HPDE6-E6E7 (cell line): ENCODE measurements at regions not wholly inside any gene's neighbourhood (a gene's known extent, or its start where the extent isn't known, plus 50 kb on each side); places are given as distances from the start of the nearest gene placed in this dataset.
"Not testable (repeated sequence)": the region's sequence is repeated elsewhere in the genome, so short reads cannot be mapped to it uniquely, and the experiment has no call there.

Source experiments
- DNase-seq: peaks from one replicate; pipeline ENCODE4 v3.0.0; 2011; ENCODE audit warnings: missing footprints; ENCODE audit errors: extremely low spot score

DNA sequence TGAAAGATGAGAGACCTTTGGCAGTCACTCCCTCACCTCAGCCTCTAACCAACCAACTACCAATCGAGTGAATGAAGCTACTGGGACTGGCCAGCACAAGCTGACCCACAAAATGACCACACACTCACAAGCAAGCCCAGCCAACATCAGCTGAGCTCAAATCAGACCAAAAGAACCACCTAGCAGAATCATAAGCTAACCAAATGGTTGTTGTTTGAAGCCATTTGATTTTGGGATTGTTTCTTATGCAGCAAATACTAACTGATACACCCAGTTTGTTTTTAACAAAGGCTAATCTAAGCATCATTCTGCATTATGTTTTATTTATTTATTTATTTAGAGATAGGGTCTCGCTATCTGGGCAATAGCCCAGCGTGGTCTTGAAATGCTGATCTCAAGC lies 310.4 kb downstream of the SETD4 start:
- no peak for DNase-seq

DNA sequence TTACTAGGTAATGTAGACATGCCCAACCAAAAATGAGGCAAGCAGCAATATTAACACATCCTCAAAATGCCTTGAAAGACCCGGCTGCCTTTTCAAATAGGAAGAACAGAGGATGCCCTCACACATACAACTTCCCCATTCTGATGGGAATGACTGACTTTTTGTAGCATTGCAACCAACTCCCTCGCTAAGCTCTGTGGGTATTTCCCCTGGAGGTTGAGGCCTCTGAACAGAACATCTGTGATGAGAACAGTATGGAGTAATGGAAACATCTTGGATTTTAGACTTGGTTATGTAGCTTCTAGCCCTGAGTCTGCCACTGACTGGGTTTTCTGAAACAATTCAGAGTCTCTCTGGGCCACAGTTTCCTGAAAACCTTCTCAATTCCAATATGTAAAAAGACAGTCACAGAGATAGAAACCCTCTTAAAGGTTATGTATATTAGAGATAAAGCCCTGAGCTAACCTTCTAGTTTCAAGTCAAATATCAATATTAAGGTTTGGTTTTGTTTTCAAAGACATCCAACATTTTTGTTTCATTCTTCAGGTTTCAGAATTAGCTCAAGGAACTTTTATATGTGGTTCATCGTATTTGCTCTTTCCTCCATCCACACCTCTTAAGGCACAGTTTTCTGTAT lies 311.5 kb downstream of the SETD4 start:
- DNase-seq: no peak

DNA sequence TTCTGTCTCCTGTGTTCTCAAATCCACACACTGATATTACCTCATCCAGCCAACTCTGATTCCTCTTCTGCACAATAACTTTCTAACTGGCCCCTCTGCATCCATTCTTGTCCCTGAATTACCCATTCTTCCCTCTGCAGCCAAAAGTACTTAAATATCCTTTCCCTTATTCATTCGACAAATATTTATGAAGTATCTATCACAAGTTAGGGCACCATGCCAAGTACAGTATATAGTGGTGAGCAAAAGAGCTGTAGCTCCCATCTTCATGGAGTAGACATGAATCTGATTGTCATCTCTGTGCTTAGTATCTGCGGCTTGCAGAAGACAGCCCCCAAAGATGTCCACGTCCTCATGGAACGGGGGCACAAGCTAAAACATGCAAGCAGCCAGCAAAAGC lies 316.8 kb downstream of the SETD4 start:
- no peak for DNase-seq

DNA sequence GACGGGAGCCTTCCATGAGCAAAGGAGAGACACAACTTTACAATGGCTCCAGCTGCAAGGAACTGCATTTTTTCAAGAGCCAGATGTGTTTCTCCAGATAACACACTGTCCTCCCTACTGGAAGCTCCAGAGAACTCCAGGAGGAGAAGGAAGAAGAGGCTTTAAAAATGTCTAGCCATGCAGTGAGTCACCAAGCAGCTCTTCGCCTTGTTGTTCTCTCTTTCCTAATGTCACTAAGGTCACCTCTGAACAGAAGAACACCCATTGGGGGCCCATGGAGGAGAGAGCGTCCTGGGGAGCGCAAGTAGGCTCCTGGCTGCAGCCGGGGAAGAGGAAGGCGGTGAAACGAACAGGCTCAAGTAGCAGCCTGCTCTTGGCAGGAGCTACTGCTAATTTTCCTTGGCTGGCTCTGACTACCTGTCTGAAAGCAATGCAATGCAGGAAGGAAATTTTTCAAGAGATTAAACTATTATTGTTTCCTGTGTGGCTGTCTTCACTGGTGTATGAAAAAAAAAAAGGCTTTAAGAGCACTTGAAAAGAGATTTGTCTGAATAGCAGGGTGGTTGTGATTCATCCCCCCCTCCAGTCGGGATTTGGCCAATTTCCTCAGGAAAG lies 321.9 kb downstream of the SETD4 start:
- DNase-seq: peak; percentile 28

DNA sequence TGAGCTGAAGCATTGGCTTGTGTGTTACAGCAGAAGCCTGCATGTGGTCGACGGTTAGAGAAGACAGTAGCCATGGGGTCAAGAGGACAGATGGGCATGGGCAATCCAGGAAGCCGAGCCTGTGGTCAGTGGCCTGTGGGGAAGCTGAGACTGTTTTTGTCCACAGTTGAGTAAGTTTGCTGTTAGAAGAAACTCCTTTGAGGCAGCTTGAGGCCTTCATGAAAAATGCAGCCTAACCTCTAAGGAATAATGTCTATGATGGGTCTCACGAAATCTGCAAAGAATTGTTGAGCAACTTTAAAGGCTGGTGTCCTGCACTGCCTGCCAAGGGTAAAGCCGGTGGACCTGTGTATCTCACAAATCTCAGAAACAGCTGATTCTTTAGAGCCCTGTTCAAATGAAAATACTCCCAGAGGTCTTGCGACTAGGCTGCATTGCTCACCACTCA lies 322.4 kb downstream of the SETD4 start:
- no peak for DNase-seq

DNA sequence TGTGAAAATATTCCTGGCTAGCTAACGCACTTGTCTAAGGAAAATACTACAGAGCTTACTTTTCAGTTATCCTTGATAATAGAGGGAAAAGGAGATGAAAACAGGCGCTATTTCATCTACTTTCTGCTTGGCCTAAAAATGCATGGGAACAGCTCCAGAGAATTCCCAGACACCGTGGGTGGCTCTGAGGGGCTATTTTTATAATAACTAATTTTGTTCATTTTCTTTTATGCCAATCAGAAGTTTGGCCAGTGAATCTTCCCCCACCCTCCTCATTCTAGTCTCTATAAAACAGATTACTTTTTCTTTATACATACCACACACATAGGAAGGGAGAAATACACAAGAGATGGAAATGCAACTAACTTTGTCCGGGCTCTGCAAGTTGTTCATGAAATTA lies 322.9 kb downstream of the SETD4 start:
- DNase-seq: no peak

DNA sequence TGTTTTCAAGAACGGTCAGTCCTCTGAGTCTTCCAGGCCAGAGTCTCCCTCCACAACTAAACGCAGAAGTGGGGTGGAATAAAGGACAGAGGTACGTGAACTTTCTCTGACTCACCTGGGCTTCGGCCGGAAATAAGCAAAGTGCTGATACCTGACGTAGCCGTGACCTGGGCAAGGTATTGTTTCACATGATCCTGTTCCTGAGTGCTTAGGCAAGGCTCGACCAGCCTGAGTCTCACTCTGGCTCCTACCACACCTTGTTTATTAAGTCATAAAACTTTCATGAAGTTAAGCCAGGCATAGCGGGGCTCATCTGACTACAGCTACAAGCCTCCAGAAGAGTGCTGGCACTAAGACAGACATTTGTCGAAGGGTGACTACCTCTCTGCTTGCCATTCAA lies 327.5 kb downstream of the SETD4 start:
- DNase-seq: peak; percentile 28

DNA sequence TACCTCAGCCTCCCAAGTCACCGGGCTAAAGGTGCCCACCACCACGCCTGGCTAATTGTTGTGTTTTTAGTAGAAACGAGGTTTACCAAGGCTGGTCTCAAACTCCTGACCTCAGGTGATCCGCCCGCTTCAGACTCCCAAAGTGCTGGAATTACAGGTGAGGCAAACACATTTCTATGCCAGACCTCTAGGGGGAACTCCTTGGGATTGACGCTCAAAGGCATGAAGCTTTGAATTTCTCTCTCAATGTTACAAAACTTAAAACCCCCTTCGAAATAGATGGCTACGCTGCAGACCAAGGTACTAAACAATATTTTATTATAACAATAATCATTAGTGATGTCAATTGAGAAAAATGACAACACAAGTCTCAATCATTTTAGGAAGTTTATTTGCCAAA lies 330.0 kb downstream of the SETD4 start:
- no peak for DNase-seq

DNA sequence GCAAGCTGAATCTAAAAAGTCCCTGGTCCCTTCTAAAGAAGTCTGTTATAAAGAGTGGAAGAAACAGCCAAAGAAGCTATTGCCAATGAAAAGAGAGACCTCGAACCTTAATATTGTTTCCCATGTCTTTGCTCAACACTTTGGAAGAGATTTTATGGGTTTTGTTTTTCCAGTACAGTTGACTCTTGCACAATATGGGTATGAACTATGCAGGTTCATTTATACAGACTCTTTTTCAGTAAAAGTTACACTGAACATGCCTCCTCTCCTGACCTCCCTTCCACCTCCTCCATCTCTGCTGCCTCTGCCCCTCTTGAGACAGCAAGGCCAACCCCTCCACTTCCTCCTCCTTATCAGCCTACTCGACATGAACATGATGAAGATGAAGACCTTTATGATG lies 332.5 kb downstream of the SETD4 start:
- no peak for DNase-seq

DNA sequence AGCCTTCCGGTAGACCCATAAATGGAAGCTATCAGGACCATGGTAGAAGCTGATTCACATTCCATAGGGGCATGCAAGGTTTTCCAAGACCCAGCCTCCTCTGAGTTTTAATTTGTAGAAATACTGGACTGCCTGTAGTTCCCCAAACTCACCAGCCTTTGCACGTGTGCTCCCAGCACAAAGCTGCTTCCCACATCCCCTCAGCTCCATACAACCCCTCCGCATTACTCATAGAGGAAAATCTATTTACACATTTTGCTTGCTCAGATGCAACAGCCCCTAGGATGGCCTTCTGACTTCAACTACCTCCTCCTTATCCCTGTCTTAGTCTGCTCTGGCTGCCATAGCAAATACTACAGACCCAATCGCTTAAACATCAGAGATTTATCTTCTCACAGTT lies 336.2 kb downstream of the SETD4 start:
- no peak for DNase-seq

DNA sequence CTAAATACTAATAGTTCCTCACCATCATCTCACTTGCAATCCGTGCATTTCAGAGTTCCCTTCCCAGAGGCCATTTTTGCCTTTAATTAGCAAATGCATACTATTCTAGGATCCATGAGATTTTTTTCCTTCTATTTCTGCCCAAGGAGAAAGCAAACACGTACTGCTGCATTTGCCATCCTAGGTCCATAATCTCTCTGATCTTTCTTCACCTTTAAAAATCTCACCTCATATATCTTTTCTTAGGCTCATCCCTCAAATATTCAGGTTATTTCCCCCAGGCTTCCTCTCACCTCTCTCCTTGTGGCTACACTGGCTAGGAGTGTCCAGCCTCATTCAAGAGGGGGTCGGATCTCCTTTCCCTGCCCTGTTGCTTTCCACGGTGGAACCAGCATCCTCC lies 338.6 kb downstream of the SETD4 start:
- no peak for DNase-seq

DNA sequence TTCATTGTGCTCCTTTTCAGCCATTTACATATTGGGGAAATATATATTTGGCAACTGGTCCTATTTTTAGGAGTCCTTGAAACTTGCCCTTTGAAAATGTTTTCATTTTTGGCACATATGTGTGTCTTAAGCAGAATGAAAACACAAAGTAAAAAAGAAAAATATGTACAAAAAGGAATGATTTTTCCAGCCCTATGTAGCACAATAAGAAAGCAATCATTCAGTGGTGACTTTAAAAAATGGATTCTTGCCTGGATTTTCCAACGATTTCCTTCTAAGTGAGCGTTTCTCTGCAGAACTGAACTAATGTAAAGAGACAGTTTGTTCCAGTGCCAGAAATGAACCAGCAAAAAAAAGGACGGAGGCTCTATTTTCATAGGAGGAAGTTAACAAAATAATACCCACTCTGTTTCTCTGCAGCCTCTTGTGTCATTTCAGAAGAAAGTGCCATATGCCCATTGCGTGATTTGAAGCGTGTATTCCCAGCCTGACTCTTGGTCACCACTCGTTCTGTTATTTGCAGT lies 340.1 kb downstream of the SETD4 start:
- no peak for DNase-seq

DNA sequence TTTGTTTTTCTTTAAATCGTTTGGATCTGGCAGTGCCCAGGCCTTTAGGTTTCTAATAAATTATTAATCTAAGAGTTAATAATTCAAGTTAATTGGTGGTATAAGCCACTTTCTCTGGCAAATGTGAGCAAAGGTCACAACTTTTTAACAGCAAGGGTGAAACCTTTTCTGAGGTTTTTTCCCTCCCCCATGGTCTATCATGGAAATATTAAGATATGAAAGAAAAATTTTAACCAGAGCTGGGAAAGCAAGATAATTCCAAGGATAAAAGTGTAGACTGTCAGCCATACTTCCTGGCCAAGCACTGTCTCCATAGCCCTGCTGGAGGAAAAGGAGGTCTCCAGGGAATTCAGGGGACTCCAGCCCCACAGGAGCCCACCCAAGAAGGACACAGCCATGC lies 341.2 kb downstream of the SETD4 start:
- DNase-seq: no peak

DNA sequence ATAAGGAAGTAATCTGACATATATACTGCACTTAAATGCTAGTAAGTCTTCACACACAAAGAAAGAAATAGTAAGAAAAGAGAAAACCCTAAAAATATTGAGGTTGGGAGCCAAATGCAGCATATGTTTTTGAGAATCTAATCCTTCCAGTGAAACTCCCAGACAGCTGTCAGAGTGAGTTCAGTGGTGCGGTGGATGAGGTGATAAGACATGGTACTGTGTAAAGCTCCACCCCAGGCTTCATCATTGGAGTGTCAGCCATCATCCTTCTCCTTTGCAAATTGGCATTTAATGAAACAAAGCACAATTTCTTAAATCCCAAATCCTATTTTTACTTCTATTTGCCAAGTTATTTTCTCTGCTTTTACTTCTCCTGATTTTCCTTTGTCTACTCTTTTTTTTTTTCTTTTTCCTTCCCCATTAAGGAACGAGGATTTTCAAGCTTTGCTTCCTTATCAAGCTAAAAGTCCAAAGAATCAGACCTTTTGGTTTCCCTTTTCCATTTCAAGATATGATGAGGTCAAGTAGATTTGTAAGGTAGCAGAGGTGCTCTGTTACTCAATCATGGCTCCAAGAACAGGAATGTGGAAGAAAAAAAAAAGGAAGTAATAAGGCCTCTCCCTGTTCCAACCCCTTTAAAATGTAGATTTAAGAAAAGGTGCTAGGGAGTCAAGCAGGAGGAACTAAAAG lies 343.3 kb downstream of the SETD4 start:
- DNase-seq: no peak

DNA sequence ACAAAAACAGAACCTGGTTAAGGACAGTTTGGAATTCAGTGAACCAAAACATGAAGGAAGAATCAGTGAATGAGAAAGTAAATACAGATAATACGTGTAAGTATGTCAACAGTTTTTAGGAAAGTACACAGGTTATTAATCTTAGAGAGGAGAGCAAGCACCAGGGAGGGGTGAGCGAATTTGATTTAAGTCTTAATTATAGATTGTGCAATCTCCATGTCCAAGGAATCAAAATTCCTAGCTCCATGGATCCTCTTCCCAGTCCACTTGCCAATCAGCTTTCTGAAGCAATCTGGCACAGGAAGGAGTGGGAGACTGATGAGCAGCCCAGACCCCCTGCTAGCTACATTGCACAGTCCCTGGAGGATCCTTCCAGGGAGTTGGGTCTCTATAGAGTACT lies 346.4 kb downstream of the SETD4 start:
- DNase-seq: no peak

DNA sequence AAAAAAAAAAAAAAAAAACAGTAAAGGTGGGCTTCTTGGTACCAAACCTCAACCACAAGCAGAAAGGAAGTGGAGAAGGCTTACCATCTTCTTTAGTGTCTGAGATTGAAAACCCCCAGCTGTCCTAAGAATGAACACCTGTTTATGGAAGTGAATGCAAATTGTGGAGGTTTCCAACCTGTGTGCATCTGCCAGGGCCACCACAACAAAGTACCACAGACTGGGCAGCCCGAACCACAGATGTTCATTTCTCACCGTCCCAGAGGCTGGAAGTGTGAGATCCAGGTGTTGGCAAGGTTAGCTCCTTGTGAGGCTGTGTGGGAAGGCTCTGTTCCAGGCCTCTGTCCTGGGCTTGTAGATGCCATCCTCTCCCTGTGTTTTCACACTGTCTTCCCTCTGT lies 348.7 kb downstream of the SETD4 start:
- DNase-seq: no peak

DNA sequence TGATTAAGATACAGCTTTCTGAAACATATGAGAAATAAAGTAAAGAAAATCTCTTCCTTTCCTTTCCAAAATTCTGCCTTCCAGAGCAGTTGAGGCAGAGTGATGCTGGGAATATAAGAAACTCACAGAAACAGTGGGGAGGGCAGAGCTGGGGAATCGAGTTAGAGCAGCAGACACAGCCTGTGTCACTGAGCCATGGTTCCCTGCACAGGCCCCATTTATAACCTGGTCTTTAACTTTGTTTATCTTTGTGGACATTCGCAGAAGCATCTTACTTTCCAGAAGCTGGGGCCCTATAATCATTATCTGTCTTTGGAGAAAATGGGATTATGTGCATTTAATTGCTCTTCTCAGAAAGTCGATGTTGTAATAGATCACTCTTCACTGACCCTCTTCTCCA lies 349.1 kb downstream of the SETD4 start:
- no peak for DNase-seq

DNA sequence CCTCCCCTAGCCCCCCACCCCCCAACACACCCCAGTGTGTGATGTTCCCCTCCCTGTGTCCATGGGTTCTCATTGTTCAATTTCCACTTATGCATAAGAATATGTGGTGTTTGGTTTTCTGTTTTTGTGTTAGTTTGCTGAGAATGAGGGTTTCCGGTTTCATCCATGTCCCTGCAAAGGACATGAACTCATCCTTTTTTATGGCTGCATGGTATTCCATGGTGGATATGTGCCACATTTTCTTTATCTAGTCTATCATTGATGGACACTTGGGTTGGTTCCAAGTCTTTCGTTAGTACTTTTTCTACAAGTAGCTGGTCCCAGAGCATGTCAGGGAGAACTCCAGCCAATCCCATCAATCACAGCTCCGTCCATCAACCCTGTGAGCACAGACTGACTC lies 350.3 kb downstream of the SETD4 start:
- DNase-seq: not testable (repeated sequence)

DNA sequence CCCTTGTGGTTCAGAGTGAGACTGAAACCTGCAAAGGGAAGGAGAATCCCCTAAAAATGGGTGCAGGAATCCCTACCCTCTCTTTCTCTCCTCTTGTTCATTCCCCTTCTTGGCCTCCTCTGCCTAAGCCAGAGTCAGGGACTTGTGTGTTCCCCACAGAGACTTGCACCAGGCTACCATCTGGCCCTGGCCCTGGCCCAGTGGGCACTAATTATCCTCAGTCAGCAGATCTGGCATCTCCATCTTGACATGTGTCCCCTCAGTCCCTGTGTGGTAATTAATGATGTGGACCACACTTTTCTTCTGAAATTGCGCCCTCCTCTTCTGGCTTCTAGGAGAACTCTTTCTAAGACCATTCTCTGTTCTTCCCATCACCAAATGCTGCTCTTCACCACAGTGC lies 354.4 kb downstream of the SETD4 start:
- DNase-seq: no peak

DNA sequence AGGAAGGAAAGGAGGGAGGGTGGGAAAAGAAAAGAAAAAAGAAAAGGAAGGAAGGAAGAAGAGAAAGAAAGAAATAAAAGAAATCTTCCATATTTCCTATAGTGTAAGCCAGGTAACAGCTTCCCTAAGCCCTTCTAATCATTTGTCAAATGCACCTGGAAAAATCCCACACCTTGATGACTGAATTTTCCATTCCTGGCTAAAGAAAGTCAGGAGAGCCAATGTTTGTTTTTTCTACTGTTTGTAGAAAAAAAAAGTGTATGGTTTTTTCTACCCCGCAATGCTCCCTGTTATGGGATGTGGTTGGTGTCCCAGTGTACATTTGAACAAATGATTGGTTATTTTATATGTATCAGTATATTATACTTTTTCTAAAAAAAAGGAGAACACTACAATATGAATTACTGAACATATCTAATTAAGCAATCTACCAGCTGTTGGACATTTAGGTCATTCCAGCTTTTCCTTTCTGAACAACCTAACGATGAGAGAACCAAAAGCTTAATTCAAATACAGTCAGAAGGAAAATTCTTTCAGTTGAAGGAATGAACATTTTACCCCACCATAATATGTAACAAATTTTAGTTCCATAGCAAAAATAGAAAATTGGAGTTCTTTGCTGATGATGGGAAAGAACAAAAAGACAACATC lies 355.0 kb downstream of the SETD4 start:
- DNase-seq: no peak

DNA sequence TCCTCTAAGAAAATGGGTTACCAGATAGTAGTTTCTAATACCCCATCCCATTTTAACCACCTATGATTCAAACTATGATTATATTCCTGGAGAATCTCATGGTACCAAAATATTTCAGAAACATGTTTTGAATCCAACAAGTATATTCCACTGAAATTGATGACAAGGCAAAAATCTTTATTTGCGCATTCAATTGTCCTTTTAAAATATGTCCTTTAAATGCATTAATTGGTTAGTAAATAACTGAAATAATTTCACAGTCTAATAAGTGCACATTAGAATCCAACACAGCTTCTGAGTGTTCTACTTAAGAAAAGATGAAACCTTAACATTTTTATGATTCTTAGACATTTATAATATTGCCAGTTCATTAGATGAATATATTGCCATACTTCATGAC lies 356.6 kb downstream of the SETD4 start:
- no peak for DNase-seq

DNA sequence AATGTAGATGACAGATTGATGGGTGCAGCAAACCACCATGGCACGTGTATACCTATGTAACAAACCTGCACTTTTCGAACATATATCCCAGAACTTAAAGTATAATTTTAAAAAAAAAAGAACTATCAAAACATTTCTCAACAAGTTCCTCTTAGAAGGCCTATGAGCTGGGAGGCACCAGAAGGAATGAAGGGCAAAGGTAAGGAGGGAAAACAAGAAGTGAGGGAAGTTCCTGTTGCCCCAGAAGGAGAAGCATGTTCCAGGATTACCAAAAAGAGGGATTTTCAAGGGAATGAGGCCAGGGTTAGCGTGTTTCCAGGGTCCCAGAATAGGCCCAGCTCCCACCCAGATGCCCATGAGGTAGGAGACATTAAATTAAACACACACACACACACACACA lies 361.0 kb downstream of the SETD4 start:
- no peak for DNase-seq
